ENCODE measurements at regions not wholly inside any gene's neighbourhood (a gene's known extent, or its start where the extent isn't known, plus 50 kb on each side); places are given as distances from the start of the nearest gene placed in this dataset.
"Not testable (repeated sequence)": the region's sequence is repeated elsewhere in the genome, so short reads cannot be mapped to it uniquely, and the experiment has no call there.

GRCh38 chr14:19180881-19181280 is 213.6 kb downstream of the POTEM start:
- ATAC-seq, H3K27me3 Mint-ChIP-seq, DNase-seq, H3K4me1 Mint-ChIP-seq, H3K4me3 Mint-ChIP-seq, H3K27ac Mint-ChIP-seq: not testable (repeated sequence)
- peaks cover 0 to 11% of the 10 kb centered on the region in 2 donors for H3K9me3 Mint-ChIP-seq

DNA sequence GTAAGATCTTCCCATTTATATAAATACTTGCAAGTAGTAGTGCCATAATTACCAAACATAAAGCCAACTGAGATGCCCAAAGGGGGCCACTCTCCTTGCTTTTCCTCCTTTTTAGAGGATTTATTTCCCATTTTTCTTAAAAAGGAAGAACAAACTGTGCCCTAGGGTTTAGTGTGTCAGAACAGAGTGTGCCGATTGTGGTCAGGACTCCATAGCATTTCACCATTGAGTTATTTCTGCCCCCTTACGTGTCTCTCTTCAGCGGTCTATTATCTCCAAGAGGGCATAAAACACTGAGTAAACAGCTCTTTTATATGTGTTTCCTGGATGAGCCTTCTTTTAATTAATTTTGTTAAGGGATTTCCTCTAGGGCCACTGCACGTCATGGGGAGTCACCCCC is 227.9 kb downstream of the POTEM start:
- not testable (repeated sequence) for H3K27ac Mint-ChIP-seq, H3K4me1 Mint-ChIP-seq, H3K9me3 Mint-ChIP-seq, H3K4me3 Mint-ChIP-seq, ATAC-seq, DNase-seq, H3K27me3 Mint-ChIP-seq

DNA sequence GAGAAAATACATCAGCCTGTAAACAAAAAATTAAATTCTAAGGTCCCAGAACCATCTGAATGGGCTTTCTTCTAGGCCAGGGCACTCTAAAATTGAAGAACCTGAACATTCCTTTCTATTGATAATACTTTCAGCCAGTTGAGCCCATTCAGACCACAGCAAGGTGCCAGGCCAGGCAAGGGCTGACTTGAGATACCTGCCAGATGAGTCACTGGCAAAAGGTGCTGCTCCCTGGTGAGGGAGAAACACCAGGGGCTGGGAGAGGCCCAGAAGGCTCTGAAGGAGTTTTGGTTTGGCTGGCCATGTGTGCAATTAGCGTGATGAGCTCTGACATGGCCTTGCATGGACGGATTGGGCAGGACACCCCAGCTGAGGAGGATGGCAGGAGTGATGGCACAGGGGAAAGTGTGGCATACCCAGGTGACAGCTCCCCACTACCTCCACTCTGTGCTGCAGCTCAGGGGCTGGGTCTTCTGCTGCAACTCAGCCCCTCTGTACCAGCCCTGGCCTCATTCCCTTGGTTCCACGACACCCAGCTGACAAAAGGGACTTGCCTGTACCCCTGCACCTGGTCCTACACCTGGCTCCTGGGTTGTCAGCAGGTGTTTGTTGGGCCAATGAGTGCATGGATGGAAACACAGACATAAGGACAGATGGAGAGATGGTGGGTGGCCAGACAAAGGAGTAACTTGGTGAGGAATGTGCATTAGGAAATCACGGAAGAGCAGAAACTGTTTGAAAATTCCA is 230.4 kb downstream of the POTEM start:
- H3K4me1 Mint-ChIP-seq, result not testable (repeated sequence)

DNA sequence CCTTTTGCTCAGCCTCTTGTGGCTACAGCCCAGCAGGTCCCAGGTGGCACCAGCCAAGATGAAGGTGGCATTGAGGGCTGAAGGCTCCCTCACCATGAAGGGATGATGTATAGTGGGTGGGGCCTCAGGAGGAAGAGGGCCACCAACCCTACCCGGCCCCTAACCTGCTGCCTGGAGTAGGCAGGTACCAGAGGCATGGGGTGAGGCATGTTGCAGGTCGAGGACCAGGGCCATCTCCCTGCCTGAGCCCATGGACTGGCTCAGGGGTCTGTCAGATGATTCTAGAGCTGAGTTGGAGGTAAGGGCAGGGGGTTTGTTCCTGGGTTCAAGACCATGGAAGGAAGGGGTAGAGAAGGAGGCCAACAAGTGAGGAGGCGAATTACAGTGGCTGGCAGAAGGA is 231.1 kb downstream of the POTEM start:
- H3K27me3 Mint-ChIP-seq, H3K9me3 Mint-ChIP-seq, H3K4me1 Mint-ChIP-seq, H3K4me3 Mint-ChIP-seq, H3K27ac Mint-ChIP-seq, DNase-seq: not testable (repeated sequence)
- ATAC-seq, result peak; percentile 11

More for the DNA sequence above, 230.4 kb downstream of the POTEM start:
- not testable (repeated sequence) for H3K4me3 Mint-ChIP-seq, DNase-seq, H3K27me3 Mint-ChIP-seq, H3K9me3 Mint-ChIP-seq, H3K27ac Mint-ChIP-seq
- ATAC-seq, result peak; percentile 7

DNA sequence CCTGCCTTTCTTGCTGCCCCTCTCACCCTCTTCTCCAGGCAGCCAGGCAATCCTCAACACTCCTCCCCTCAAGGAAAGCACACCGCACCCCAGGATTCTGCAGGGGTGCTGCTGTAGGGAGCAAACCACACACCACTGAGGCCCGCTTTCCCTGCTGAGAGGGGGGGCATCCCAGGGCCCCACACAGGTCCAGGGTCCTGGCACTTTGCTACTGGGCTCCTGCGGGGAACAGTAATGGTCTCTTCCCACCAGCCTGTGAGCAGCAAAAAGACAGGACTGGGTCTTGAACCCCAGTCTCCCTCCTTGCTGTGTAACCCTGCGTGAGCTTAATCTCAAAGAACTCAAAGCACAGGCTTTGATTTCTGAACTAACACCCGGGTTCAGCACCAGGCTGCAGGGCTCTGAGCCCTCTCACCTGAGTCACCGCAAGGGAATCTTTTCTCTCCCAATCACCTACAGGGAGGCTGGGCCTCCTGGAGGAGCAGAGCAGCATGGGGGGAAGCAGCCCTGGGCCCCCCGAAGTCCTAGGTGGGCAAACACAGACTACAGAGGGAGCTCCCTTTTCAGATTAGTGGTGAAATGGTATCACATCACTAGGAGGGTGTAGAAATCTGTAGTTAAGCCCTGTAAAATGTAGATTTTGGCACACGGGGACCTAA is 232.6 kb downstream of the POTEG start:
- H3K9me3 Mint-ChIP-seq, result not testable (repeated sequence)

GRCh38 chr14:19202053-19202442 is 232.1 kb downstream of the POTEG start:
- not testable (repeated sequence) for H3K4me3 Mint-ChIP-seq, H3K27me3 Mint-ChIP-seq, H3K27ac Mint-ChIP-seq, DNase-seq, H3K9me3 Mint-ChIP-seq, H3K4me1 Mint-ChIP-seq, ATAC-seq

More for the DNA sequence above, 232.6 kb downstream of the POTEG start:
- not testable (repeated sequence) for H3K27ac Mint-ChIP-seq, DNase-seq, H3K4me1 Mint-ChIP-seq, H3K27me3 Mint-ChIP-seq, ATAC-seq, H3K4me3 Mint-ChIP-seq

DNA sequence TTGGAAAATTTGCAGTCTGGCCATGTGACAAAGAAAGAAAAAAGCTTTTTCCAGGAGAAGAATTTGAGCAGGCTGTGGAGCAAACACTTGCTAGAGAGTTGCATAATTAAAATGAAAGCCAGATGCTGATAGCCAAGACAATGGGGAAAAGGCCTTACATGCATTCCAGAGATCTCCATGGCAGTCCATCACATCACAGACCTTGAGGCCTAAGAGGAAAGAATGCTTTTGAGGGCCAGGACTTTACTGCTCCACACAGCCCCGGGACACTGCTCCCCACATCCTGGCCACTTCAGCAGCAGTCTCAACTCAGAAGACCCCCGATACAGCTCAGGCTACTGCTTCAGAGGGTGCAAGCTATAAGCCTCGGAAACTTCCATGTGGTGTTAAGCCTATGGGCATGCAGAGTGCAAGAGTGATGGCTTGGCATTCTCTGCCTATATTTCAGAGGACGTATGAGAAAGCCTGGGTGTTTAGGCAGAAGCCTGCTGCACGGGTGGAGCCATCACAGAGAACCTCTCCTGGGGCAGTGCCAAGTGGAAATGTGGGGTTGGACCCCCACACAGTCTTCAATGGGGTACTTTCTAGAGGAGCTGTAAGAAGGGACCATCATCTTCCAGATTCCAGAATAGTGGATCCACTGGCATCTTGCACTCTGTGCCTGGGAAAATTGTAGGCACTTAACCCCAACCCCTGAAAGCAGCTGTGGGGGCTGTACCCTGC is 230.7 kb downstream of the POTEG start:
- not testable (repeated sequence) for DNase-seq, H3K27ac Mint-ChIP-seq, H3K27me3 Mint-ChIP-seq, H3K9me3 Mint-ChIP-seq, H3K4me3 Mint-ChIP-seq, H3K4me1 Mint-ChIP-seq
- ATAC-seq, result peak; percentile 8

- H3K4me1 Mint-ChIP-seq, H3K9me3 Mint-ChIP-seq, H3K27ac Mint-ChIP-seq, H3K27me3 Mint-ChIP-seq, DNase-seq, ATAC-seq, H3K4me3 Mint-ChIP-seq: not testable (repeated sequence)
These were observed 229.3 kb downstream of the POTEG start for GRCh38 chr14:19204827-19205226.

- H3K4me1 Mint-ChIP-seq, H3K27ac Mint-ChIP-seq, H3K9me3 Mint-ChIP-seq, DNase-seq, ATAC-seq, H3K4me3 Mint-ChIP-seq, H3K27me3 Mint-ChIP-seq: not testable (repeated sequence)
These were observed 217.7 kb downstream of the POTEG start for GRCh38 chr14:19216480-19216879.

- not testable (repeated sequence) for H3K9me3 Mint-ChIP-seq, H3K4me1 Mint-ChIP-seq, H3K27me3 Mint-ChIP-seq, H3K4me3 Mint-ChIP-seq, H3K27ac Mint-ChIP-seq, DNase-seq, ATAC-seq
These were observed 214.7 kb downstream of the POTEG start for GRCh38 chr14:19219423-19219822.

DNA sequence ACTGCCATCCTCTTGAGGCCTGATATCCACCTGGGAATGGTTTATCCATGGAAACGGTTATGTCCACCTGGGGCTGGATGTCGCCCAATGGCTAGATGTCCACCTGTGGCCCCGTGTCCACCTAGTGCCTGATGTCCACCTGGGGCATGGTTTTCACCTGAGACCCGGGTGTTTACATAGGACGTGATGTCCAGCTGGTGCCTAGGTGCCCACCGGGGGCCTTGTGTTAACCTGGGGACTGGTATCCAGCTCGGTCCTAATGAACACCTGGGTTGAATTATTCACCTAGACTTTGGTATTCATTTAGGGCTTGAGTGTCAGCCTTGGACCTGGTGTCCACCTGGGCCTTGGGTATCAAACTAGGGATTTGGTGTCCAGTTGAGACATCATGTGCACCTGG is 202.7 kb downstream of the POTEG start:
- not testable (repeated sequence) for H3K4me1 Mint-ChIP-seq, ATAC-seq, H3K27me3 Mint-ChIP-seq, H3K27ac Mint-ChIP-seq, H3K4me3 Mint-ChIP-seq, DNase-seq, H3K9me3 Mint-ChIP-seq

DNA sequence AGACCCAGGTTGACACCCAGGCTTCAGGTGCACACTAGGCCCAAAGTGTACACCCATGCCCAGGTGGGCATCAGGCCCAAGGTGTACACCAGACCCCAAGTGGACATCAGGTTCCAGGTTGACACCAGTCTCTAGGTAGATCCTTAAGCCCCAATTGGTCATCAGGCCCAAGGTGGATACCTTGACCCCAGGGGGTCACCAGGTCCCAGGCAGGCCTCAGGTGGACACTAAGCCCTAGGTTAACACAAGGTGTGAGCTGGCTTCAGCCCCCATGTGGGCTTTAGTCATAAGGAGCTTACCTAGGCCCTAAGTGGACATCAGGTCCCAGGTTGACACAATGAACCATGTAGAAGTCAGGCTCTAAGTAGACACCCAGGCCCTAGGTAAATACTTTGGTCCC is 200.1 kb downstream of the POTEG start:
- DNase-seq, H3K27me3 Mint-ChIP-seq, H3K4me3 Mint-ChIP-seq, ATAC-seq, H3K4me1 Mint-ChIP-seq, H3K9me3 Mint-ChIP-seq, H3K27ac Mint-ChIP-seq: not testable (repeated sequence)

DNA sequence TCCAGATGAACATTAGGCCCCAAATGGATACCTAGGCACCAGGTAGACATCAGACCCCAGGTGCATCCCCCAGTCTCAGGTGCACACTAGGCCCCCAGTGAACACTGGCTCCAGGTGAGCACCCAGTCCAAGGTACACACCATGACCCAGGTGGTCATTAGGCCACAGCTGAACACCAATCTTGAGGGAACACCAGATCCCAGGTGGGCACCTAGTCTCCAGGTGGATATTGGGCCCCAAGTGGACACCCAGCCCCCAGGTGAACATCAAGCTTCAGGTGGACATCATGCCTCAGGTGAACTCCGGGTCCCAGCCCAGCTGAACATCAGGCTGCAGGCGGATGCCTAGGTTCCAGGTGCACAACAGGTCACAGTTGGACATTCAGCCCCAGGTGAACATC is 196.5 kb downstream of the POTEG start:
- ATAC-seq, DNase-seq, H3K9me3 Mint-ChIP-seq, H3K27ac Mint-ChIP-seq, H3K27me3 Mint-ChIP-seq, H3K4me3 Mint-ChIP-seq, H3K4me1 Mint-ChIP-seq: not testable (repeated sequence)

- not testable (repeated sequence) for H3K9me3 Mint-ChIP-seq, H3K4me1 Mint-ChIP-seq, ATAC-seq, H3K4me3 Mint-ChIP-seq, H3K27me3 Mint-ChIP-seq, H3K27ac Mint-ChIP-seq, DNase-seq
These were observed 195.6 kb downstream of the POTEG start for GRCh38 chr14:19238584-19238983.

DNA sequence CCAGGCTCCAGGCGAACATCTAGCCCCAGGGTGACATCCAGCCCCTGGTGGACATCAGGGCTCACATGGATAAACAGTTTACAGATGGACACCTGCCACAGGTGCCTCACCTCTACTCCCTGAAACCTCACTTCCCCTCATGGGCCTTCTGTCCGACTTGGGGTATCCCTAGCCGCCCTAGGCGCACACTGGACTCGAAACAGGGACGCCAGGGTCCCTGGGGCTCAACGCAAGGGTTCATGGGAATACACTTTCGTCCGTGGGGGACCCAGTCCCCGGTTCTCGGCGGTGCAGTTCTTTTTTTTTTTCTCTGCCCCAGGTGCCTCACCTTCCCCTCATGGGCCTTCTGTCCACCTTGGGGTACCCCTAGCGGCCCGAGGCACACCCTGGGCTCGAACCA is 194.2 kb downstream of the POTEG start:
- not testable (repeated sequence) for H3K4me1 Mint-ChIP-seq, DNase-seq, H3K27ac Mint-ChIP-seq, H3K9me3 Mint-ChIP-seq, H3K4me3 Mint-ChIP-seq, ATAC-seq, H3K27me3 Mint-ChIP-seq

DNA sequence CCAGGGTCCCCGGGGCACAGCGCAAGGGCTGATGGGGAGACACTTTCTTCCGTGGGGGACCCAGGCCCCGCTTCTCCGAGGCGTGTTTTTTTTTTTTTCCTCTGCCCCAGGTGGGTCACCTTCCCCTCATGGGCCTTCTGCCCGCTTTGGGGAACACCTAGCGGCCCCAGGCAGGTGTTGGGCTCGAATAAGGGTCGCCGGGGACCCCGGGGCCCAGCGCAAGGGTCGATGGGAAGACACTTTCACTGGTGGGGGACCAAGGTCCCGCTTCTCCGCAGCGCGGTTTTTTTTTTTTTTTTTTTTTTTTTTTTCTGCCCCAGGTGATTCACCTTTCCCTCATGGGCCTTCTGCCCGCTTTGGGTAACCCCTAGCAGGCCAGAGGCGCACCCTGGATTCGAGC is 193.8 kb downstream of the POTEG start:
- not testable (repeated sequence) for DNase-seq, ATAC-seq, H3K4me3 Mint-ChIP-seq, H3K4me1 Mint-ChIP-seq, H3K27ac Mint-ChIP-seq, H3K27me3 Mint-ChIP-seq, H3K9me3 Mint-ChIP-seq

Measured in stimulated activated naive CD8-positive, alpha-beta T cell treated with anti-CD3 and anti-CD28 coated beads, Interleukin-15, amount 100 ng/mL, for 72 hours (primary cell).